GM12878 (cell line): ENCODE measurements at regions not wholly inside any gene's neighbourhood (a gene's known extent, or its start where the extent isn't known, plus 50 kb on each side); places are given as distances from the start of the nearest gene placed in this dataset.

ENCODE experiments used
- ATAC-seq: fragments of 200-7000 bp; cut with Tn5 transposase; 3 replicates; pipeline ENCODE4 v1.9.1; 2020; ENCODE audit warnings: mild to moderate bottlenecking, moderate library complexity
- BruUV-seq: library from RNA; stranded (reverse); fragments of 400-500 nt; replicated peaks from 2 replicates; lab custom pipeline; 2021; lab: Mats Ljungman, UMichigan
- CTCF ChIA-PET: fragments of 300-600 bp; sonication (Branson Sonifier 250); formaldehyde crosslinking; extraction: SDS; loops from one replicate; lab custom pipeline; 2021; ENCODE audit warnings: inconsistent platforms; lab: Yijun Ruan, JAX
- POLR2A ChIA-PET: fragments of 350-600 bp; formaldehyde crosslinking; extraction: SDS; loops from one replicate; lab custom pipeline; 2021; ENCODE audit warnings: inconsistent platforms; lab: Charles Lee
- RAD21 ChIA-PET: fragments of 300-600 bp; sonication (Branson Sonifier 250); formaldehyde crosslinking; loops from one replicate; lab custom pipeline; 2023; ENCODE audit warnings: antibody characterized with exemption; ENCODE audit not compliant: unreplicated experiment; lab: Charles Lee
- SMC1A ChIA-PET: fragments of 300-600 bp; sonication (Branson Sonifier 250); formaldehyde crosslinking; loops from one replicate; lab custom pipeline; 2023; ENCODE audit not compliant: unreplicated experiment, uncharacterized antibody; lab: Charles Lee
- DNase-seq: peaks from one replicate; pipeline ENCODE4 v3.0.0-alpha.2; 2011; ENCODE audit warnings: low read depth, low spot score
- FAIRE-seq: peaks from 3 replicates; lab custom pipeline; 2011; peaks lifted over from hg19 to GRCh38; lab: Jason Lieb, UNC
- H2AFZ ChIP-seq: 2 replicates; pipeline ENCODE4 v1.6.0; 2011; ENCODE audit warnings: low read depth, low read length, control low read depth; ENCODE audit not compliant: control insufficient read depth
- H3K27ac ChIP-seq: 2 replicates; pipeline ENCODE4 v1.5.1; 2011; ENCODE audit warnings: control low read depth; ENCODE audit not compliant: control insufficient read depth, insufficient read depth
- H3K27me3 ChIP-seq, 2 experiments: replicated peaks in 1 of 2; 2 replicates each; pipeline versions ENCODE4 v1.6.0 to v1.6.1; 2011; ENCODE audit warnings: low read length in 1 of 2; ENCODE audit not compliant: control insufficient read depth in 2 of 2, insufficient read depth in 2 of 2
- H3K36me3 ChIP-seq, 2 experiments: 2 replicates each; pipeline ENCODE4 v1.5.1; 2011; ENCODE audit warnings: low read length in 1 of 2; ENCODE audit not compliant: control insufficient read depth in 2 of 2, insufficient read depth in 2 of 2
- H3K4me1 ChIP-seq: 2 replicates; pipeline ENCODE4 v1.6.1; 2011; ENCODE audit warnings: mild to moderate bottlenecking, low read length, moderate library complexity, mixed read lengths; ENCODE audit not compliant: control insufficient read depth, insufficient read depth
- H3K4me2 ChIP-seq: 2 replicates; pipeline ENCODE4 v1.6.0; 2011; ENCODE audit warnings: control low read depth; ENCODE audit not compliant: control insufficient read depth, insufficient read depth
- H3K4me3 ChIP-seq: fragments of 200-600 bp; sonication (generic); 2 replicates; pipeline ENCODE4 v1.5.1; 2016
- H3K79me2 ChIP-seq: 2 replicates; pipeline ENCODE4 v1.6.0; 2011; ENCODE audit warnings: low read length; ENCODE audit not compliant: control insufficient read depth, insufficient read depth
- H3K9ac ChIP-seq: 2 replicates; pipeline ENCODE4 v1.8.0; 2011; ENCODE audit warnings: low read length, control low read depth, mixed read lengths; ENCODE audit not compliant: control insufficient read depth, insufficient read depth
- H3K9me3 ChIP-seq: replicated peaks from 3 replicates; pipeline ENCODE4 v1.5.1; 2011; ENCODE audit warnings: mild to moderate bottlenecking, low read length; ENCODE audit not compliant: control insufficient read depth, insufficient read depth
- H4K20me1 ChIP-seq: 2 replicates; pipeline ENCODE4 v1.6.0; 2011; ENCODE audit not compliant: control insufficient read depth, insufficient read depth
- ATF7 ChIP-seq: fragments of 450-650 bp; IDR thresholded peaks from 2 replicates; pipeline ENCODE4 v1.6.1; 2016; ENCODE audit warnings: low read depth, mild to moderate bottlenecking
- CBX5 ChIP-seq: sonication (generic); IDR thresholded peaks from 2 replicates; pipeline ENCODE4 v1.6.1; 2016; ENCODE audit warnings: low read depth, moderate library complexity, mild to moderate bottlenecking, inconsistent platforms
- IKZF2 ChIP-seq, 2 experiments: fragments of 450-650 bp; IDR thresholded peaks; 2 replicates each; pipeline ENCODE4 v1.6.1; 2017; ENCODE audit warnings: mild to moderate bottlenecking in 2 of 2, moderate library complexity in 2 of 2
- MEF2A ChIP-seq: IDR thresholded peaks from 2 replicates; pipeline ENCODE4 v1.6.1; 2011; ENCODE audit warnings: low read depth, mild to moderate bottlenecking, low read length, moderate library complexity; ENCODE audit not compliant: insufficient read depth
- RAD51 ChIP-seq: fragments of 450-650 bp; IDR thresholded peaks from 2 replicates; pipeline ENCODE4 v1.6.1; 2016; ENCODE audit warnings: moderate library complexity, mild to moderate bottlenecking, inconsistent platforms
- RBBP5 ChIP-seq: fragments of 200-600 bp; sonication (generic); conservative IDR thresholded peaks from 2 replicates; pipeline ENCODE4 v1.6.1; 2016
- SMC3 ChIP-seq: IDR thresholded peaks from 2 replicates; pipeline ENCODE4 v1.6.1; 2011; ENCODE audit warnings: low read length, improper control_type of control experiment, borderline replicate concordance
- SPI1 ChIP-seq: IDR thresholded peaks from 2 replicates; pipeline ENCODE4 v1.6.1; 2011; ENCODE audit warnings: low read depth, mild to moderate bottlenecking, low read length, moderate library complexity, borderline replicate concordance; ENCODE audit not compliant: insufficient read depth
- WRNIP1 ChIP-seq: IDR thresholded peaks from 2 replicates; pipeline ENCODE4 v1.6.1; 2011; ENCODE audit warnings: low read depth, low read length, improper control_type of control experiment, borderline replicate concordance
- YY1 ChIP-seq: IDR thresholded peaks from 2 replicates; pipeline ENCODE4 v1.6.1; 2011; ENCODE audit warnings: low read depth, mild to moderate bottlenecking, low read length
- ZBED1 ChIP-seq: IDR thresholded peaks from 2 replicates; pipeline ENCODE4 v1.6.1; 2016; ENCODE audit warnings: borderline replicate concordance
- ZNF207 ChIP-seq: fragments of 450-650 bp; IDR thresholded peaks from 2 replicates; pipeline ENCODE4 v1.6.1; 2014; ENCODE audit warnings: antibody characterized with exemption, mild to moderate bottlenecking, borderline replicate concordance
- WGBS: methylation state at CpG from one replicate; pipeline ENCODE4 v1.1.6; 2016; ENCODE audit warnings: low lambda C conversion rate; ENCODE audit not compliant: insufficient replicate concordance, insufficient coverage; ENCODE audit errors: missing lambda C conversion rate; 5-methylcytosine and 5-hydroxymethylcytosine counted together
- in situ Hi-C: fragments of 300-500 bp; cut with MboI; formaldehyde crosslinking; loops from 9 replicates; pipeline ENCODE4 v1.14.3; 2018; ENCODE audit warnings: mixed read lengths
- intact Hi-C: fragments of 100-400 bp; cut with micrococcal nuclease; formaldehyde crosslinking; loops from one replicate; pipeline ENCODE4 v1.14.2; 2022; ENCODE audit not compliant: unreplicated experiment
- TF ChIP-seq, protein P1 (sequence below): IDR thresholded peaks from 2 replicates; pipeline ENCODE4 v1.6.1; 2011; ENCODE audit warnings: low read depth, mild to moderate bottlenecking, low read length, moderate library complexity, borderline replicate concordance; ENCODE audit errors: extremely low read depth
- TF ChIP-seq, protein P2 (sequence below): fragments of 450-650 bp; IDR thresholded peaks from 2 replicates; pipeline ENCODE4 v1.6.1; 2018; ENCODE audit warnings: borderline replicate concordance, mild to moderate bottlenecking; ENCODE audit not compliant: partially characterized antibody

DNA sequence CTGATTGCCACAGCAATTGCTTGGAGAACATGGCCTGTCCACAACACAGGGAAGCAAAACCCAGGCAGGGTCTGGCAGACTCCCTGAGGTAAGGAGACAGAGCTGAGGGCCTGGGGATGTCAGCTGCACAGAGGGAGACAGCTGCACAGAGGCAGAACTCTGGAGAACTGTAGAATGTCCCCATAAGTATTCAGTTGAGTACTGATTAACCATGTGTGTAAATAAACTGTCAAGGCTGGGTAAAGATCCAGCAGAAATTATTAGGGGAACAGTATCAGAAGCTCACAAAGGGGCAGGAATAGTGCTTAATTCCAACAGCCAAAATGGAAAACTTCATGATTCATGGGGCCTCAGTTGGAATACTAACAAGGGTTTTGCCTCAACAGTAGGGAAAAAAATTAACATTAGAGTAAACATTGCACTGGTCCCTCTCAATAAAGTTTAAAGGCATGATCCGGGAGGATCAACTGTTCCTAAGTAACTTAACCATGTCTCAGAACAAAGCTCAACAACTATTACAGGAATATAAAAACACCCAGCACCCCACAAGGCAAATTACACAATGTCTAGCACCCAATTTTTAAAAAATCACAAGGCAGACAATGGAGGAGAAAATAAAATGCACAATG is 201.3 kb upstream of the RASSF8 start:
- no peaks in the 10 kb centered on the region for H3K79me2 ChIP-seq
- BruUV-seq = no TSS peak
- WGBS = 0% methylated on average over 1 of the region's 1 CpG
- no peak overlapping the region for H3K4me2 ChIP-seq
- H3K9me3 ChIP-seq = no peaks in the 10 kb centered on the region
- no peak for DNase-seq
- CTCF ChIA-PET = no interaction called here
- no peak overlapping the region for H3K27ac ChIP-seq
- no peak overlapping the region for H3K9ac ChIP-seq
- no peak overlapping the region for H2AFZ ChIP-seq
- intact Hi-C loops = no loop called here
- no peaks in the 10 kb centered on the region; the same call in 1 of the 2 replicates for H4K20me1 ChIP-seq
- no peak for ATAC-seq
- no peaks in the 10 kb centered on the region for H3K4me1 ChIP-seq
- no peak for FAIRE-seq
- in situ Hi-C loops = no loop called here
- H3K36me3 ChIP-seq = no peaks in the 10 kb centered on the region
- H3K27me3 ChIP-seq = no peaks in the 10 kb centered on the region; a peak in 1 of 4 replicates
- SMC1A ChIA-PET = interaction anchor here (1.8 to 2.3 kb wide), 2 partner anchors 10 to 44 kb away, joined by 4 to 8 read pairs; no protein-coding TSS in a partner anchor
- H3K4me3 ChIP-seq = no peak overlapping the region
- POLR2A ChIA-PET = no interaction called here
- RAD21 ChIA-PET = no interaction called here
- TF ChIP-seq ATF7 (no peak), SPI1 (no peak), ZBED1 (no peak), SMC3 (no peak), RBBP5 (no peak), WRNIP1 (no peak), ZNF207 (no peak), IKZF2 (IDR thresholded peaks at IDR 0.05) (no peak), YY1 (no peak), CBX5 (no peak), MEF2A (no peak), RAD51 (no peak)
- TF ChIP-seq, protein P1, sequence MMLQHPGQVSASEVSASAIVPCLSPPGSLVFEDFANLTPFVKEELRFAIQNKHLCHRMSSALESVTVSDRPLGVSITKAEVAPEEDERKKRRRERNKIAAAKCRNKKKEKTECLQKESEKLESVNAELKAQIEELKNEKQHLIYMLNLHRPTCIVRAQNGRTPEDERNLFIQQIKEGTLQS = no peak
- TF ChIP-seq, protein P2, sequence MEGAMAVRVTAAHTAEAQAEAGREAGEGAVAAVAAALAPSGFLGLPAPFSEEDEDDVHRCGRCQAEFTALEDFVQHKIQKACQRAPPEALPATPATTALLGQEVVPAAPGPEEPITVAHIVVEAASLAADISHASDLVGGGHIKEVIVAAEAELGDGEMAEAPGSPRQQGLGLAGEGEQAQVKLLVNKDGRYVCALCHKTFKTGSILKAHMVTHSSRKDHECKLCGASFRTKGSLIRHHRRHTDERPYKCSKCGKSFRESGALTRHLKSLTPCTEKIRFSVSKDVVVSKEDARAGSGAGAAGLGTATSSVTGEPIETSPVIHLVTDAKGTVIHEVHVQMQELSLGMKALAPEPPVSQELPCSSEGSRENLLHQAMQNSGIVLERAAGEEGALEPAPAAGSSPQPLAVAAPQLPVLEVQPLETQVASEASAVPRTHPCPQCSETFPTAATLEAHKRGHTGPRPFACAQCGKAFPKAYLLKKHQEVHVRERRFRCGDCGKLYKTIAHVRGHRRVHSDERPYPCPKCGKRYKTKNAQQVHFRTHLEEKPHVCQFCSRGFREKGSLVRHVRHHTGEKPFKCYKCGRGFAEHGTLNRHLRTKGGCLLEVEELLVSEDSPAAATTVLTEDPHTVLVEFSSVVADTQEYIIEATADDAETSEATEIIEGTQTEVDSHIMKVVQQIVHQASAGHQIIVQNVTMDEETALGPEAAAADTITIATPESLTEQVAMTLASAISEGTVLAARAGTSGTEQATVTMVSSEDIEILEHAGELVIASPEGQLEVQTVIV = no peak
